ENCODE measurements at regions not wholly inside any gene's neighbourhood (a gene's known extent, or its start where the extent isn't known, plus 50 kb on each side); places are given as distances from the start of the nearest gene placed in this dataset.

- TF ChIP-seq SOX13 (IDR thresholded peaks at IDR 0.05), result no peak
- no peak for TF ChIP-seq SOX13 (CRISPR knock-in tag; conservative IDR thresholded peaks at IDR 0.05 in 1 of 2, IDR thresholded peaks at IDR 0.05 in 1 of 2)
- TF ChIP-seq SMYD3 (CRISPR knock-in tag; IDR thresholded peaks at IDR 0.05), result no peak
- TF ChIP-seq ZHX1 (CRISPR knock-in tag; IDR thresholded peaks at IDR 0.05; ENCODE audit: low read depth), result no peak
- TF ChIP-seq PAF1 (CRISPR knock-in tag; IDR thresholded peaks at IDR 0.05), result no peak
- no peak for TF ChIP-seq ZNF576 (CRISPR knock-in tag; IDR thresholded peaks at IDR 0.05)
- 0 out of 2 replicates have a peak, but pooled peaks have one; percentile 77 for TF ChIP-seq ZNF280B (CRISPR knock-in tag; IDR thresholded peaks at IDR 0.05; ENCODE audit: borderline replicate concordance)
- no peak for TF ChIP-seq MED13 (CRISPR knock-in tag; IDR thresholded peaks at IDR 0.05)
- no peak for TF ChIP-seq AGO2 (optimal IDR thresholded peaks at IDR 0.05; ENCODE audit: low read depth, low read length)
- TF ChIP-seq ZNF598 (CRISPR knock-in tag; IDR thresholded peaks at IDR 0.05; ENCODE audit: borderline replicate concordance), result 0 out of 2 replicates have a peak, but pooled peaks have one; percentile 56
- TF ChIP-seq ZMYM3 (CRISPR knock-in tag; IDR thresholded peaks at IDR 0.05), result peak; percentile 25; the same call in 1 of the 2 replicates
- 0 out of 2 replicates have a peak, but pooled peaks have one; percentile 4 for TF ChIP-seq SALL2 (CRISPR knock-in tag; IDR thresholded peaks at IDR 0.05)
- TF ChIP-seq ZNF687 (CRISPR knock-in tag; IDR thresholded peaks at IDR 0.05), result peak; percentile 76
- TF ChIP-seq CBX2 (IDR thresholded peaks at IDR 0.05; ENCODE audit: low read depth, low read length), result no peak
- TF ChIP-seq CBX2 (CRISPR knock-in tag; IDR thresholded peaks at IDR 0.05; ENCODE audit: low read depth), result no peak
- TF ChIP-seq NRL (CRISPR knock-in tag; IDR thresholded peaks at IDR 0.05; ENCODE audit: borderline replicate concordance), result peak; percentile 65; the same call in 1 of the 2 replicates
- TF ChIP-seq ZNF644 (CRISPR knock-in tag; IDR thresholded peaks at IDR 0.05; ENCODE audit: low read depth), result 0 out of 2 replicates have a peak, but pooled peaks have one; percentile 2
- no peak for TF ChIP-seq CENPT (CRISPR knock-in tag; IDR thresholded peaks at IDR 0.05; ENCODE audit: low read depth)
- no peak for TF ChIP-seq ZNF615 (CRISPR knock-in tag; IDR thresholded peaks at IDR 0.05; ENCODE audit: borderline replicate concordance)
- no peak for TF ChIP-seq IRX3 (CRISPR knock-in tag; IDR thresholded peaks at IDR 0.05; ENCODE audit: borderline replicate concordance, low read depth)
These were observed 125.1 kb downstream of the SNX5 start (continued) for GRCh38 chr20:17843246-17844132.

Measured in HepG2 (cell line).